Tibial nerve (tissue), 4 donors: ENCODE measurements at regions not wholly inside any gene's neighbourhood (a gene's known extent, or its start where the extent isn't known, plus 50 kb on each side); places are given as distances from the start of the nearest gene placed in this dataset.

Experiments used
- EP300 ChIP-seq, 2 donors: sonication (generic); formaldehyde crosslinking; IDR thresholded peaks; one replicate each; pipeline ENCODE4 v1.6.1; 2017; ENCODE audit warnings: antibody characterized with exemption in 2 of 2, mild to moderate bottlenecking in 1 of 2
- POLR2A ChIP-seq, 2 donors: fragments of 450-650 bp; IDR thresholded peaks; one replicate each; pipeline ENCODE4 v1.6.1; 2017; ENCODE audit warnings: antibody characterized with exemption in 2 of 2, mild to moderate bottlenecking in 2 of 2, moderate library complexity in 2 of 2
- TF ChIP-seq, protein P1 (sequence below), 5 experiments: fragments of 200-600 bp in 3 of 5; fragments of 450-650 bp in 2 of 5; sonication (generic) in 3 of 5; IDR thresholded peaks; one replicate each; pipeline ENCODE4 v1.5.1; 2016 to 2019; ENCODE audit warnings: antibody characterized with exemption in 5 of 5, mild to moderate bottlenecking in 3 of 5, moderate library complexity in 2 of 5

DNA sequence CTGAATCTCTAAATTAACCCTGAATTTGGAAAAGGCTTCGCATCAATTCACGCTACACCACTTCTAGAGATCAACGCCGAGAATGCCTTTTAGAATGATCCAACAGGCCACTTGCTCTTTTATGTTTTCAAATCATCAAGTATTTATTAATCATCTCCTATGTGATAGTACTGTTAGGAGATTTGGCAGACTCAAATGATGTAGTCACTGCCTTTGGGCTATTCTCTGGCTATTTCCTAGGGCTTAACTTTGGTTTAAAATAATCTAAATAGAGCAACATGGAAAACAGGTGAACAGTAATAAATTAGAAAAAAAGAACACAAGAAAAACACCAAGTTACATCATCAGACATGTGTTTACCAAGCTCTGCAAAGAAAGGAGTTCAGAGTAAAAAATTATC lies 140.3 kb downstream of the TENT5A start:
- TF ChIP-seq, protein P1, sequence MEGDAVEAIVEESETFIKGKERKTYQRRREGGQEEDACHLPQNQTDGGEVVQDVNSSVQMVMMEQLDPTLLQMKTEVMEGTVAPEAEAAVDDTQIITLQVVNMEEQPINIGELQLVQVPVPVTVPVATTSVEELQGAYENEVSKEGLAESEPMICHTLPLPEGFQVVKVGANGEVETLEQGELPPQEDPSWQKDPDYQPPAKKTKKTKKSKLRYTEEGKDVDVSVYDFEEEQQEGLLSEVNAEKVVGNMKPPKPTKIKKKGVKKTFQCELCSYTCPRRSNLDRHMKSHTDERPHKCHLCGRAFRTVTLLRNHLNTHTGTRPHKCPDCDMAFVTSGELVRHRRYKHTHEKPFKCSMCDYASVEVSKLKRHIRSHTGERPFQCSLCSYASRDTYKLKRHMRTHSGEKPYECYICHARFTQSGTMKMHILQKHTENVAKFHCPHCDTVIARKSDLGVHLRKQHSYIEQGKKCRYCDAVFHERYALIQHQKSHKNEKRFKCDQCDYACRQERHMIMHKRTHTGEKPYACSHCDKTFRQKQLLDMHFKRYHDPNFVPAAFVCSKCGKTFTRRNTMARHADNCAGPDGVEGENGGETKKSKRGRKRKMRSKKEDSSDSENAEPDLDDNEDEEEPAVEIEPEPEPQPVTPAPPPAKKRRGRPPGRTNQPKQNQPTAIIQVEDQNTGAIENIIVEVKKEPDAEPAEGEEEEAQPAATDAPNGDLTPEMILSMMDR (IDR thresholded peaks at IDR 0.05), result no peak
- TF ChIP-seq POLR2A (IDR thresholded peaks at IDR 0.05) (no peak), EP300 (IDR thresholded peaks at IDR 0.05) (no peak)
